ENCODE measurements at regions not wholly inside any gene's neighbourhood (a gene's known extent, or its start where the extent isn't known, plus 50 kb on each side); places are given as distances from the start of the nearest gene placed in this dataset.

DNA sequence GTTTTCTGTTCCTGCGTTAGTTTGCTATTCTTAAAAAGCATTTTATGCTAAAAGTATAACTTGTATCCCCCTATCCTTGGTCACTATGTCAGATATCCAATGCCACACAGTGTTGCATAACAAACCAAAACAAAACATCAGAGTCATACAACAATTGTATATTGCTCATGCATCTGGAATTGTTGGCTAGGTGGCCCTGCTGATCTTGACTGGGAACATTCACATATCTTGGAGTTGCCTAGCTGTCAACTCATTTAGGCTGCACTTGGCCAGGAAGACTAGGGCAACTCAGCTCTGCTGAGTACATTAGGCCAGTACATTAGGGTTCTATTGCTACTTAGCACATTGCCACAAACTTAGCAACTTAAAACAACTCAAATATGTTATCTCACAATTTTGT, 706.5 kb upstream of the UBE2E2 start:
- no peaks in the 10 kb centered on the region for H3K36me3 ChIP-seq (ENCODE audit: control insufficient read depth, insufficient read depth, low read length)
- peaks cover 12% of the 10 kb centered on the region for H3K4me1 ChIP-seq (ENCODE audit: control insufficient read depth, insufficient read depth, low read length)
- no peak overlapping the region for H3K27ac ChIP-seq (ENCODE audit: low read depth, low read length)
- H3K4me3 ChIP-seq (ENCODE audit: low read depth, low read length) = no peak overlapping the region
- H3K9me3 ChIP-seq (ENCODE audit: control insufficient read depth, insufficient read depth, low read length) = no peaks in the 10 kb centered on the region
- peaks cover 29% of the 10 kb centered on the region for H3K27me3 ChIP-seq (ENCODE audit: control insufficient read depth, insufficient read depth, low read length)
- H3K9ac ChIP-seq (ENCODE audit: low read depth, low read length) = no peak overlapping the region

DNA sequence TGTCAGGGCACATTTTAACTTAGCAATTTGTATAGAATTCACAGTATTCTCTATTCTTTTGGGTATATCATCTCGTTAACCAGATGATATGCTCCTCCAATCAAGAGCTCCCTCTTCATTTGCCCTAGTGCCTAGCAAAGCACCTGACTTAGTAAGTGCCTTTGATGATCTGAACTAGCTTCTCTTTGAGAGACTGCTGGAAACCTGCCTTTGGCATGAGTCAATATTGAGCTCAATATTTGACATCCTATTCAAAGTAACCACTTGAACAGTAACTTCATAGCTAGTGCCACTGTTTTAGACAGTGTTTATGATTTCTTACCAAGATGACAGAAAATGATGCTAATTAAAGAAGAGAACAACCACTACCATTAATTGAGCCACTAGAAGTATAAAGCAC, 696.3 kb upstream of the UBE2E2 start:
- Histone ChIP-seq H3K9ac (ENCODE audit: low read depth, low read length) (no peak overlapping the region), H3K4me3 (ENCODE audit: low read depth, low read length) (no peak overlapping the region), H3K4me1 (ENCODE audit: control insufficient read depth, insufficient read depth, low read length) (no peaks in the 10 kb centered on the region), H3K9me3 (ENCODE audit: control insufficient read depth, insufficient read depth, low read length) (no peaks in the 10 kb centered on the region), H3K27ac (ENCODE audit: low read depth, low read length) (no peak overlapping the region), H3K27me3 (ENCODE audit: control insufficient read depth, insufficient read depth, low read length) (no peaks in the 10 kb centered on the region), H3K36me3 (ENCODE audit: control insufficient read depth, insufficient read depth, low read length) (no peaks in the 10 kb centered on the region)

DNA sequence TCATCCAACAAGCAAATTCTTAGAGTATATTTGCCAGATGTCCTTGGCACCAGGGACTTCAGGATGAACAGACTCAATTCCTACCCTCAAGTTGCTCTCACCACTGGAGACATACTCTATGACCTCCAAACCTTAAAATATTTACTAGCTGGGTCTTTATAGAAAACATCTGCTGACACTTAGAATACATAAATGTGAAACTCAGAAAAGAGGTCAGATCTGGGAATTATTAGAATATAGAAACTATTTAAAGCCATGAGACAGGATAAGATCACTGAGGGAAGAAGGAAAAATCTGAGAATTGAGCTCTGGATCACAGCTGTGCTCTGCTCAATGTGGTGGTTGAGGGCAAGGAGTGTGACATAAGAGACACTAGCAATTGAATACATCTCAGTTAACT, 695.4 kb upstream of the UBE2E2 start:
- H3K27ac ChIP-seq (ENCODE audit: low read depth, low read length) = no peak overlapping the region
- H3K9ac ChIP-seq (ENCODE audit: low read depth, low read length) = no peak overlapping the region
- no peaks in the 10 kb centered on the region for H3K9me3 ChIP-seq (ENCODE audit: control insufficient read depth, insufficient read depth, low read length)

DNA sequence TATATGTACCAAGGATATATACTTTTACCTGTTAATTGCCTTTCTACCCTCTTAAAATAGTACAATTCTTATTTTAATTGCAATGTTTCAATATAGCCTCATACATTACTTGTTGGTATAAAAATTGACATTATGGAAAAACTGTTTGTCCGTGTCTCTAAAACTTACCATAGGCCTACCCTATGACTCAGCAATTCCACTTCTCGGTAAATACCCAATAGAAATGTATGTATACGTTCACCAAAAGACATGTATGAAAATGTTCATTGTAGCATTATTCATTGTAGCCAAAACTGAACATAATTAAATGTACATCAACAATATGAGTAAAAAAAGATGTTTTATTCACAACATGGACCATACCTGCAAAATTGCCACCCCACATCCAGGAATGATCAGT, 679.2 kb upstream of the UBE2E2 start:
- H3K4me1 ChIP-seq (ENCODE audit: control insufficient read depth, insufficient read depth, low read length) = no peaks in the 10 kb centered on the region
- no peak overlapping the region for H3K4me3 ChIP-seq (ENCODE audit: low read depth, low read length)
- no peaks in the 10 kb centered on the region for H3K27me3 ChIP-seq (ENCODE audit: control insufficient read depth, insufficient read depth, low read length)
- H3K36me3 ChIP-seq (ENCODE audit: control insufficient read depth, insufficient read depth, low read length) = no peaks in the 10 kb centered on the region
- no peak overlapping the region for H3K27ac ChIP-seq (ENCODE audit: low read depth, low read length)
- no peaks in the 10 kb centered on the region for H3K9me3 ChIP-seq (ENCODE audit: control insufficient read depth, insufficient read depth, low read length)
- H3K9ac ChIP-seq (ENCODE audit: low read depth, low read length) = no peak overlapping the region

More for the DNA sequence above, 695.4 kb upstream of the UBE2E2 start:
- Histone ChIP-seq H3K27me3 (ENCODE audit: control insufficient read depth, insufficient read depth, low read length) (no peaks in the 10 kb centered on the region), H3K36me3 (ENCODE audit: control insufficient read depth, insufficient read depth, low read length) (no peaks in the 10 kb centered on the region), H3K4me3 (ENCODE audit: low read depth, low read length) (no peak overlapping the region), H3K4me1 (ENCODE audit: control insufficient read depth, insufficient read depth, low read length) (no peaks in the 10 kb centered on the region)

DNA sequence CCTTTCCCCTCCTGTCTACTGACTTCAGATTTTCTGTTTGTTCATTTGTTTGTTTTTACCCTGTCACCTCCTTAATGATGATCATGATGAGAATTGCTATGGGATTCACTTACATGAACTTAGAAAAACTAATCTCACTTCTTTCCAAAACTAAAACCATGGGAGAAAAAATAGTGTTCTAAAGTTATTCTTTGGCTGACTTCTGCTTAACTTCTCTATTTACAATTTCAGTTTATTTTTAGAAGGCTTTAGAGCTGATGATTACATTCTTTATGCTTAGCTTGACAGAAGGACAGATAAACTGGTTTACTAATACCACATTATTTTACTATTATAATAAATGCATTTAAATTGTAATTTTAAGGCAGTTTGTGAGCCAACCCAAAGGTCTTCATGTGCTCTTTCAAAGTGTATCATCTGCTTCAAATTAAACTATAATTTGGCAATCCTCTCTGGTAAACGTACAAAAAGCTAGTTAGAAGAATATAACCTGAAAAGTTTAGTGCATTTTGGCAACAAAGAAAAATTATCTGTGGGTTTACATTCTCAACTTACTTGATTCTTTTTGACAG, 676.8 kb upstream of the UBE2E2 start:
- H3K36me3 ChIP-seq (ENCODE audit: control insufficient read depth, insufficient read depth, low read length) = no peaks in the 10 kb centered on the region
- no peak overlapping the region for H3K4me3 ChIP-seq (ENCODE audit: low read depth, low read length)
- H3K27me3 ChIP-seq (ENCODE audit: control insufficient read depth, insufficient read depth, low read length) = no peaks in the 10 kb centered on the region
- no peaks in the 10 kb centered on the region for H3K9me3 ChIP-seq (ENCODE audit: control insufficient read depth, insufficient read depth, low read length)
- H3K27ac ChIP-seq (ENCODE audit: low read depth, low read length) = no peak overlapping the region
- H3K9ac ChIP-seq (ENCODE audit: low read depth, low read length) = no peak overlapping the region
- H3K4me1 ChIP-seq (ENCODE audit: control insufficient read depth, insufficient read depth, low read length) = no peaks in the 10 kb centered on the region

DNA sequence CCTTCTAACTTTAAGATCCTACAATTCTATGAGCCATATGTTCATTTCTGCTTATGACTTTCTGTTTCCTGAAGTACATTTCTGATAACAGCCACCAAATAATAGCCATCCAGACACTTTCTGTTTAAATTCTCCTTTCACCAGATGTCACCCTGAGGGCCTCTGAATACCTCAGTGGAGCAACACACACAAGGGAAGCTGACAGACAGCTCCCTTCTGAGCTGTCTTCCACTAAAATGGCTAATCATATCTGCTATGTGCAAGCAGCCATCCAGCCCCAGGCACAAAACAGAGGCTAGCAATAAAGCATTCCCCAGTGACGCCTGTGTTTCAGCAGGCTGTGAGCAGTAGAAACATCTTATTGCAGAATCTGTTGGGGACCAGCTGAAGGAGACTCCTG, 666.6 kb upstream of the UBE2E2 start:
- H3K36me3 ChIP-seq (ENCODE audit: control insufficient read depth, insufficient read depth, low read length) = no peaks in the 10 kb centered on the region
- H3K27ac ChIP-seq (ENCODE audit: low read depth, low read length) = no peak overlapping the region
- no peaks in the 10 kb centered on the region for H3K4me1 ChIP-seq (ENCODE audit: control insufficient read depth, insufficient read depth, low read length)
- H3K27me3 ChIP-seq (ENCODE audit: control insufficient read depth, insufficient read depth, low read length) = no peaks in the 10 kb centered on the region
- H3K4me3 ChIP-seq (ENCODE audit: low read depth, low read length) = no peak overlapping the region
- H3K9me3 ChIP-seq (ENCODE audit: control insufficient read depth, insufficient read depth, low read length) = peaks cover 3% of the 10 kb centered on the region; the same call in 1 of the 2 replicates
- no peak overlapping the region for H3K9ac ChIP-seq (ENCODE audit: low read depth, low read length)

DNA sequence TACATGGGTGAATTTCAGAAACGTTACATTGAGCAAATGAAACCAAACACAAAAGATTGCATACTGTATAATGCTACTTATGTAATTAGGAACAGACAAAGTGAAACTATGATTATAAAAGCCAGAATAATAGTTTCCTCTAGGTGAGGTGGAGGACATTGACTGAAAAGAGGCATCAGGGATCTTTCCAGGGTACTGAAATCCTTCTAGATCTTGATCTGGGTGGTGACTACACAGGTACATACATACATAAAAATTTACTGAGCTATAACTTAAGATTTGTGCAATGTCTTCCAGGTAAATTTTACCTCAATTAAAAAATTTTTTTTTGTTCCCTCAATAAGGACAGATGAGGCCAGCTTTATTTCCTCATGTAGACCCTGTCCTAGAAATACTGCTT, 665.6 kb upstream of the UBE2E2 start:
- no peak overlapping the region for H3K27ac ChIP-seq (ENCODE audit: low read depth, low read length)
- no peaks in the 10 kb centered on the region for H3K4me1 ChIP-seq (ENCODE audit: control insufficient read depth, insufficient read depth, low read length)
- H3K9me3 ChIP-seq (ENCODE audit: control insufficient read depth, insufficient read depth, low read length) = peaks cover 3% of the 10 kb centered on the region; the same call in 1 of the 2 replicates
- H3K36me3 ChIP-seq (ENCODE audit: control insufficient read depth, insufficient read depth, low read length) = no peaks in the 10 kb centered on the region
- H3K9ac ChIP-seq (ENCODE audit: low read depth, low read length) = no peak overlapping the region
- H3K27me3 ChIP-seq (ENCODE audit: control insufficient read depth, insufficient read depth, low read length) = no peaks in the 10 kb centered on the region
- H3K4me3 ChIP-seq (ENCODE audit: low read depth, low read length) = no peak overlapping the region

DNA sequence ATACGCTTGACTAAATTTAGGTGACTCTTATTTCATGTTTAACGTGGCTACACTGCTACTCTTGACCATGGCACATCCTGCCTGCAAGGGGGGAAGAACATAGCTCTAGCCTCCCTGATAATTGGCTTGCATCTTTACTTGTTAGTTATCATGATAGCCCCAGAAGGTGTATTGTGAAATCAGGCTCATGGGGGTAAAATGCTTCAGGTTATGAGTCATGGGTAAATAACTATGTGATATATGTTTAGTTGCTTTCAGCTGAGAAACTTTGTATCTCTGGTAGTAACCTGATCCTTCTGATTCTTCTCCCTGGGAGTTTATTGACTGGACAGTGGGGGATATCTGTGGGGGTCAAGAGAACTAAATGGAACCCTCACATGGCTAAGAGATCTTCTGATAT, 660.8 kb upstream of the UBE2E2 start:
- Histone ChIP-seq H3K27me3 (ENCODE audit: control insufficient read depth, insufficient read depth, low read length) (no peaks in the 10 kb centered on the region), H3K4me3 (ENCODE audit: low read depth, low read length) (no peak overlapping the region), H3K9me3 (ENCODE audit: control insufficient read depth, insufficient read depth, low read length) (peaks cover 3% of the 10 kb centered on the region; the same call in 1 of the 2 replicates), H3K4me1 (ENCODE audit: control insufficient read depth, insufficient read depth, low read length) (no peaks in the 10 kb centered on the region), H3K27ac (ENCODE audit: low read depth, low read length) (no peak overlapping the region), H3K36me3 (ENCODE audit: control insufficient read depth, insufficient read depth, low read length) (no peaks in the 10 kb centered on the region), H3K9ac (ENCODE audit: low read depth, low read length) (no peak overlapping the region)

DNA sequence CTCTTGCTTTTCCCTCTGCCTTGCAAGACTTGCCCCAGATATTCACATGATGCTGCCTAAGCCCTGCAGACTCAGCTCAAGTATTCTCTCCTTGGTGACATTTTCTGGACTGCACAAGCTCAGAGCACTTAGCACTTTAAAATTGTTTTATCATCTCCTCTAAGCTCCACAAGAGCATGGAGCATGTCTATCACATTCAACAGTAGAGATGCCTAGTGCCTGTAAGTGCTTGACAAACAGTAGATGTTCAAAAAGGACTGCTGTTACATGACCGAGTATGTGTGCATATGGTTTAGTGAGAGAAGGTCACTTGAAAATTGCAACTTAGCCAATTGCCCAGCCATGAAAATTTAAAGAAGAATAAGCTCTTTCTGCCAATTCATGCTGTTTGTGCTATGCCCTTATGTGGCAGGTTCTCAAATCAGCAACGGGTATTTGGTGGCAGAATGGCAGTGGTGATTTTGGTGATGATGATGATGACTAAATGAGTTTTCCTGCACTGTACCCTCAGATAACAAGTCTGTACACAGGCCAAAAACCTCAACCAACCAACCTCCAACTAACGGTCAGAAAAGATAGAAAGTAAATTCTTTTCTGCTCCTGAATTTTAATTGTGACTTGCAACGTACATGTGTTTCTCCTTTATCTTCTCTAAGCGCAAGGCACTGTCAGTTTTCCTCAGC, 647.2 kb upstream of the UBE2E2 start:
- Histone ChIP-seq H3K9me3 (ENCODE audit: control insufficient read depth, insufficient read depth, low read length) (no peaks in the 10 kb centered on the region), H3K27me3 (ENCODE audit: control insufficient read depth, insufficient read depth, low read length) (no peaks in the 10 kb centered on the region), H3K4me3 (ENCODE audit: low read depth, low read length) (no peak overlapping the region), H3K4me1 (ENCODE audit: control insufficient read depth, insufficient read depth, low read length) (no peaks in the 10 kb centered on the region), H3K27ac (ENCODE audit: low read depth, low read length) (no peak overlapping the region), H3K36me3 (ENCODE audit: control insufficient read depth, insufficient read depth, low read length) (no peaks in the 10 kb centered on the region), H3K9ac (ENCODE audit: low read depth, low read length) (no peak overlapping the region)

DNA sequence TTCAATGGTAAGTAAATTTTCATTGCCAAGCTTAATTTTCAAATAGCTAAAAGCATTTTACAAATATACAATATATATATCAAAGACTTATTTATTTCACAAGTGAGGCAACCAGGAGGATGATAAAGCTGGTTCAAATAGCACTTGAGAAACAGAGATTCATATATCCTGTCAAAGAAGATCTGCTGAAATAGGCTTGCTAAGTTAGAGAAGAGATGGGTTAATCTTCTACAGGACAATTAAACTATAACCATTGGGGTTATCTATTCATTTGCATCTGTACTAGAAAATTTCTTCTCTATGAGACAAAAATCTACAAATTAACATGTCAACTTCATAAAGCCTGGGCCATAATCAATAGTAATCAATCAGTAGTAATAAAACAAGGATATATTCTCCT, 637.7 kb upstream of the UBE2E2 start:
- no peak overlapping the region for H3K9ac ChIP-seq (ENCODE audit: low read depth, low read length)

DNA sequence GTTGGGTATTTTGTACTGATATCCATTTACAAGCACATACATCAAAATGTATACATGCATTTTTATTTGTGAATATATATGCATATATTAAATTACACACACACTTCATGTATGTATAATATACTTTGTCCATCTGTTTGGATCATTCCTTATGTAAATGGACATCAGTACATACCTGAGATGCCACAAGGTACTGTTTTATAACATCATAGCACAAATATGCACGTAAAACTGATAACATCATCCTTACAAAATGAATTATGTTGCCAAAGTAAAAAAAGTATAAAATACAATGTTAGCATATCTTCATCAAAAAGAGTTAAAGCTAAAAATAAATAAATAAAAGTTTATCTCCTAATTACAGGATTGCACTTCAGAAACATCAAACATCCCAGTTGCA, 634.8 kb upstream of the UBE2E2 start:
- Histone ChIP-seq H3K4me3 (ENCODE audit: low read depth, low read length) (no peak overlapping the region), H3K4me1 (ENCODE audit: control insufficient read depth, insufficient read depth, low read length) (no peaks in the 10 kb centered on the region), H3K9ac (ENCODE audit: low read depth, low read length) (no peak overlapping the region), H3K36me3 (ENCODE audit: control insufficient read depth, insufficient read depth, low read length) (no peaks in the 10 kb centered on the region), H3K27ac (ENCODE audit: low read depth, low read length) (no peak overlapping the region), H3K27me3 (ENCODE audit: control insufficient read depth, insufficient read depth, low read length) (no peaks in the 10 kb centered on the region), H3K9me3 (ENCODE audit: control insufficient read depth, insufficient read depth, low read length) (no peaks in the 10 kb centered on the region)

More for the DNA sequence above, 637.7 kb upstream of the UBE2E2 start:
- Histone ChIP-seq H3K4me3 (ENCODE audit: low read depth, low read length) (no peak overlapping the region), H3K9me3 (ENCODE audit: control insufficient read depth, insufficient read depth, low read length) (no peaks in the 10 kb centered on the region), H3K27me3 (ENCODE audit: control insufficient read depth, insufficient read depth, low read length) (no peaks in the 10 kb centered on the region), H3K36me3 (ENCODE audit: control insufficient read depth, insufficient read depth, low read length) (no peaks in the 10 kb centered on the region), H3K4me1 (ENCODE audit: control insufficient read depth, insufficient read depth, low read length) (no peaks in the 10 kb centered on the region), H3K27ac (ENCODE audit: low read depth, low read length) (no peak overlapping the region)
